CD4-positive, alpha-beta T cell (primary cell): ENCODE measurements at regions not wholly inside any gene's neighbourhood (a gene's known extent, or its start where the extent isn't known, plus 50 kb on each side); places are given as distances from the start of the nearest gene placed in this dataset.

Source experiments
- ATAC-seq: fragments of 200-7000 bp; cut with Tn5 transposase; one replicate; pipeline ENCODE4 v1.10.0; 2022; ENCODE audit warnings: mild to moderate bottlenecking; ENCODE audit not compliant: poor library complexity
- CTCF ChIA-PET: fragments of 350-600 bp; sonication (Branson Sonifier 250); formaldehyde crosslinking; loops from one replicate; lab custom pipeline; 2021; ENCODE audit warnings: antibody characterized with exemption, inconsistent platforms; lab: Charles Lee
- POLR2A ChIA-PET: fragments of 350-600 bp; sonication (Branson Sonifier 250); formaldehyde crosslinking; loops from one replicate; lab custom pipeline; 2021; ENCODE audit warnings: antibody characterized with exemption, inconsistent platforms; lab: Charles Lee
- DNase-seq, 14 experiments: peaks; one replicate each; pipeline ENCODE4 v3.0.0-alpha.2; 2013 to 2020; ENCODE audit warnings: mixed read lengths in 2 of 14
- H3K27ac ChIP-seq, 2 donors: one replicate each; pipeline versions ENCODE4 v1.5.1 to v1.7.0; 2013; ENCODE audit warnings: low read length in 2 of 2, low read depth in 1 of 2, mild to moderate bottlenecking in 1 of 2
- H3K27me3 ChIP-seq, 2 experiments: 1 replicate in 1 of 2; 2 replicates in 1 of 2; pipeline versions ENCODE4 v1.6.1 to v1.7.0; 2013; ENCODE audit warnings: low read length in 2 of 2, control low read depth in 1 of 2, mild to moderate bottlenecking in 1 of 2, moderate library complexity in 1 of 2; ENCODE audit not compliant: insufficient read depth in 2 of 2, control insufficient read depth in 1 of 2
- H3K36me3 ChIP-seq: one replicate; pipeline ENCODE4 v1.6.1; 2013; ENCODE audit warnings: low read length, control low read depth; ENCODE audit not compliant: insufficient read depth
- H3K4me1 ChIP-seq: one replicate; pipeline ENCODE4 v1.6.1; 2013; ENCODE audit warnings: low read length, control low read depth; ENCODE audit not compliant: insufficient read depth
- H3K4me3 ChIP-seq: one replicate; pipeline ENCODE4 v1.5.1; 2013; ENCODE audit warnings: mild to moderate bottlenecking, low read length, moderate library complexity
- H3K9me3 ChIP-seq, 2 experiments: 1 replicate in 1 of 2; 2 replicates in 1 of 2; pipeline versions ENCODE4 v1.6.1 to v1.7.0; 2013; ENCODE audit warnings: low read length in 2 of 2, mild to moderate bottlenecking in 2 of 2, control low read depth in 1 of 2, moderate library complexity in 1 of 2; ENCODE audit not compliant: control insufficient read depth in 1 of 2, insufficient read depth in 1 of 2
- H3K27ac Mint-ChIP-seq: one replicate; pipeline ENCODE4 v1.8.0; 2020; ENCODE audit warnings: mixed read lengths
- H3K27me3 Mint-ChIP-seq: one replicate; pipeline ENCODE4 v1.8.0; 2021; ENCODE audit warnings: mixed read lengths
- H3K36me3 Mint-ChIP-seq: one replicate; pipeline ENCODE4 v1.8.0; 2021; ENCODE audit warnings: low read depth, mixed read lengths
- H3K4me1 Mint-ChIP-seq: one replicate; pipeline ENCODE4 v1.8.0; 2021; ENCODE audit warnings: low read depth, mixed read lengths
- H3K4me3 Mint-ChIP-seq: one replicate; pipeline ENCODE4 v1.8.0; 2020; ENCODE audit warnings: mild to moderate bottlenecking, mixed read lengths
- H3K9me3 Mint-ChIP-seq: one replicate; pipeline ENCODE4 v1.8.0; 2020; ENCODE audit warnings: mixed read lengths
- CTCF ChIP-seq: fragments of 200-600 bp; IDR thresholded peaks from one replicate; pipeline ENCODE4 v1.8.0; 2022; ENCODE audit warnings: antibody characterized with exemption, mild to moderate bottlenecking
- intact Hi-C, 2 experiments: fragments of 100-400 bp; cut with DNase I in 1 of 2; cut with micrococcal nuclease in 1 of 2; formaldehyde crosslinking; loops; one replicate each; pipeline versions ENCODE4 v1.15.1 to v1.9.0; 2023 to 2025; cut with DNase I, micrococcal nuclease

GRCh38 chr9:88747768-88748167 lies 212.8 kb downstream of the NXNL2 start:
- peaks cover 0 to 9% of the 10 kb centered on the region in 2 experiments for H3K9me3 ChIP-seq
- CTCF ChIA-PET, result no interaction called here
- DNase-seq (no peak), ATAC-seq (no peak)
- H3K27me3 ChIP-seq, result peaks cover 0 to 2% of the 10 kb centered on the region in 2 experiments
- TF ChIP-seq CTCF, result no peak
- H3K27ac Mint-ChIP-seq, result no peak overlapping the region
- H3K4me1 ChIP-seq, result no peaks in the 10 kb centered on the region
- H3K4me3 Mint-ChIP-seq, result no peak overlapping the region
- H3K27me3 Mint-ChIP-seq, result peaks cover 9% of the 10 kb centered on the region
- no peaks in the 10 kb centered on the region for H3K36me3 Mint-ChIP-seq
- H3K9me3 Mint-ChIP-seq, result no peaks in the 10 kb centered on the region
- H3K4me1 Mint-ChIP-seq, result no peaks in the 10 kb centered on the region
- H3K27ac ChIP-seq, result no peak overlapping the region
- intact Hi-C loops, result no loop called here
- no peaks in the 10 kb centered on the region for H3K36me3 ChIP-seq
- POLR2A ChIA-PET, result no interaction called here
- no peak overlapping the region for H3K4me3 ChIP-seq

- H3K9me3 Mint-ChIP-seq, result no peaks in the 10 kb centered on the region
- Histone ChIP-seq H3K27ac (no peak overlapping the region), H3K4me3 (no peak overlapping the region), H3K36me3 (no peaks in the 10 kb centered on the region), H3K27me3 (peaks cover 0 to 2% of the 10 kb centered on the region in 2 experiments), H3K9me3 (peaks cover 0 to 9% of the 10 kb centered on the region in 2 experiments), H3K4me1 (no peaks in the 10 kb centered on the region)
- ChIA-PET CTCF (no interaction called here), POLR2A (no interaction called here)
- no peaks in the 10 kb centered on the region for H3K4me1 Mint-ChIP-seq
- peaks cover 9% of the 10 kb centered on the region for H3K27me3 Mint-ChIP-seq
- no peak overlapping the region for H3K4me3 Mint-ChIP-seq
- no peaks in the 10 kb centered on the region for H3K36me3 Mint-ChIP-seq
- ATAC-seq (no peak), DNase-seq (no peak)
- no peak for TF ChIP-seq CTCF
- H3K27ac Mint-ChIP-seq, result no peak overlapping the region
- intact Hi-C loops, result no loop called here
These were observed 213.7 kb downstream of the NXNL2 start for GRCh38 chr9:88748566-88749261.

- Mint-ChIP-seq H3K9me3 (no peaks in the 10 kb centered on the region), H3K4me3 (no peak overlapping the region), H3K4me1 (no peaks in the 10 kb centered on the region), H3K36me3 (no peaks in the 10 kb centered on the region), H3K27me3 (peaks cover 9% of the 10 kb centered on the region), H3K27ac (no peak overlapping the region)
- no peak overlapping the region for H3K4me3 ChIP-seq
- CTCF ChIA-PET, result no interaction called here
- no peak overlapping the region for H3K27ac ChIP-seq
- no peak for ATAC-seq
- peaks cover 0 to 2% of the 10 kb centered on the region in 2 experiments for H3K27me3 ChIP-seq
- no peak for DNase-seq
- no peak for TF ChIP-seq CTCF
- H3K4me1 ChIP-seq, result no peaks in the 10 kb centered on the region
- H3K9me3 ChIP-seq, result peaks cover 0 to 9% of the 10 kb centered on the region in 2 experiments
- POLR2A ChIA-PET, result no interaction called here
- H3K36me3 ChIP-seq, result no peaks in the 10 kb centered on the region
- intact Hi-C loops, result no loop called here
These were observed 214.4 kb downstream of the NXNL2 start for GRCh38 chr9:88749420-88749819.
